PC-3 (cell line): ENCODE measurements at regions not wholly inside any gene's neighbourhood (a gene's known extent, or its start where the extent isn't known, plus 50 kb on each side); places are given as distances from the start of the nearest gene placed in this dataset.

Experiments used
- ATAC-seq: fragments of 200-7000 bp; cut with Tn5 transposase; 2 replicates; pipeline ENCODE4 v1.9.1; 2020; ENCODE audit warnings: mild to moderate bottlenecking, moderate library complexity
- BruUV-seq: library from RNA; stranded (reverse); fragments of 400-500 nt; replicated peaks from 2 replicates; lab custom pipeline; 2021; lab: Mats Ljungman, UMichigan
- CTCF ChIA-PET: fragments of 300-600 bp; sonication (Branson Sonifier 250); formaldehyde crosslinking; loops from one replicate; lab custom pipeline; 2022; ENCODE audit warnings: antibody characterized with exemption; lab: Charles Lee
- POLR2A ChIA-PET: fragments of 300-600 bp; sonication (Branson Sonifier 250); formaldehyde crosslinking; loops from one replicate; lab custom pipeline; 2022; ENCODE audit warnings: antibody characterized with exemption; ENCODE audit not compliant: unreplicated experiment; lab: Charles Lee
- DNase-seq: peaks from one replicate; pipeline ENCODE4 v3.0.0-alpha.2; 2015
- H2AFZ ChIP-seq: fragments of 300-600 bp; sonication (generic); 2 replicates; pipeline ENCODE4 v1.6.0; 2016; ENCODE audit warnings: antibody characterized with exemption, low read length
- H3F3A ChIP-seq: fragments of 300-600 bp; sonication (generic); one replicate; pipeline ENCODE4 v1.6.0; 2017; ENCODE audit warnings: antibody characterized with exemption, low read length, control low read depth, mild to moderate bottlenecking; ENCODE audit not compliant: unreplicated experiment
- H3K27ac ChIP-seq: fragments of 300-600 bp; sonication (generic); 2 replicates; pipeline ENCODE4 v1.5.1; 2016; ENCODE audit warnings: mild to moderate bottlenecking, low read length
- H3K27me3 ChIP-seq: fragments of 300-600 bp; sonication (generic); 2 replicates; pipeline ENCODE4 v1.6.1; 2016; ENCODE audit warnings: low read length, mixed read lengths
- H3K36me3 ChIP-seq: fragments of 300-600 bp; sonication (generic); 2 replicates; pipeline ENCODE4 v1.6.1; 2016; ENCODE audit warnings: low read depth, mixed run types, low read length, mixed read lengths
- H3K4me1 ChIP-seq: fragments of 300-600 bp; sonication (generic); 2 replicates; pipeline ENCODE4 v1.5.1; 2016; ENCODE audit warnings: low read length; ENCODE audit not compliant: insufficient read depth
- H3K4me2 ChIP-seq: fragments of 300-600 bp; sonication (generic); 2 replicates; pipeline ENCODE4 v1.6.0; 2016; ENCODE audit warnings: low read length
- H3K4me3 ChIP-seq: fragments of 300-600 bp; sonication (generic); 2 replicates; pipeline ENCODE4 v1.5.1; 2016; ENCODE audit warnings: mild to moderate bottlenecking, low read length, mixed read lengths
- H3K79me2 ChIP-seq: fragments of 300-600 bp; sonication (generic); 2 replicates; pipeline ENCODE4 v1.6.1; 2017; ENCODE audit warnings: low read length, mixed read lengths
- H3K9ac ChIP-seq: fragments of 300-600 bp; sonication (generic); 2 replicates; pipeline ENCODE4 v1.6.0; 2016; ENCODE audit warnings: mild to moderate bottlenecking, low read length
- H3K9me2 ChIP-seq: fragments of 300-600 bp; sonication (generic); replicated peaks from 2 replicates; pipeline ENCODE4 v1.6.1; 2016; ENCODE audit warnings: mixed run types, low read length, mixed read lengths
- H3K9me3 ChIP-seq: fragments of 300-600 bp; sonication (generic); 2 replicates; pipeline ENCODE4 v1.6.1; 2016; ENCODE audit warnings: low read length, mixed read lengths
- H4K20me1 ChIP-seq: fragments of 300-600 bp; sonication (generic); 2 replicates; pipeline ENCODE4 v1.6.1; 2016; ENCODE audit warnings: low read length, mixed read lengths
- EZH2 ChIP-seq: fragments of 300-600 bp; sonication (generic); IDR thresholded peaks from one replicate; pipeline ENCODE4 v1.6.1; 2017; ENCODE audit warnings: antibody characterized with exemption, mild to moderate bottlenecking, low read length; ENCODE audit not compliant: unreplicated experiment
- EZH2phosphoT487 ChIP-seq: fragments of 300-600 bp; sonication (generic); IDR thresholded peaks from 2 replicates; pipeline ENCODE4 v1.6.1; 2018; ENCODE audit warnings: mild to moderate bottlenecking, antibody characterized with exemption, low read length, borderline replicate concordance
- intact Hi-C: fragments of 100-400 bp; cut with micrococcal nuclease; formaldehyde crosslinking; loops from 2 replicates; pipeline ENCODE4 v1.9.0; 2023
- TF ChIP-seq, protein P1 (sequence below): fragments of 300-600 bp; sonication (generic); conservative IDR thresholded peaks from 2 replicates; pipeline ENCODE4 v1.5.1; 2017; ENCODE audit warnings: antibody characterized with exemption, low read depth, mild to moderate bottlenecking, low read length

DNA sequence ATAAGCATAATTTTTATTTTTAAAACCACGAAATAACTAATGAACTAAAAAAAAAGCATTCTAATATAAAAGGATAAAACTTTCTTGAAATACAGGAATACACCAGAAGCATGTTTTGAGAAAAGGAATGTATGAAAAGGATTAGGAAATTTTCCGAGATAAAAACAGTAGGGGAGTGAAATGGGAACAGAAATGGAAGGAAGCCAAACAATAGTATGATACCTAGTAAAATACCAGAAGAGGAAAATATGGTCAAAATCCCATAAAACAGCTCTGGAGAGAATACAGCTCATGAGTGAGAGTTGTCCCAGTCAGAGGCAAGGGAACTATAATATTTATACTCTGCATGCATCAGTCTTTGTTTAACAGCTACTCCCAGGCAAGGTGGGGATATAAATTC lies 1016.2 kb downstream of the SLC6A15 start:
- ATAC-seq (no peak; the same call in 1 of the 2 replicates), DNase-seq (no peak)
- H3K4me2 ChIP-seq: no peak overlapping the region
- no peaks in the 10 kb centered on the region for H3K4me1 ChIP-seq
- no peak overlapping the region for H3K9ac ChIP-seq
- CTCF ChIA-PET: interaction anchor here (0.7 kb wide), 1 partner anchor 71 kb away, joined by 4 read pairs; no protein-coding TSS in a partner anchor
- H3K27ac ChIP-seq: no peak overlapping the region
- no peak overlapping the region for H2AFZ ChIP-seq
- H4K20me1 ChIP-seq: no peaks in the 10 kb centered on the region
- no TSS peak for BruUV-seq
- no peaks in the 10 kb centered on the region for H3K27me3 ChIP-seq
- TF ChIP-seq, protein P1, sequence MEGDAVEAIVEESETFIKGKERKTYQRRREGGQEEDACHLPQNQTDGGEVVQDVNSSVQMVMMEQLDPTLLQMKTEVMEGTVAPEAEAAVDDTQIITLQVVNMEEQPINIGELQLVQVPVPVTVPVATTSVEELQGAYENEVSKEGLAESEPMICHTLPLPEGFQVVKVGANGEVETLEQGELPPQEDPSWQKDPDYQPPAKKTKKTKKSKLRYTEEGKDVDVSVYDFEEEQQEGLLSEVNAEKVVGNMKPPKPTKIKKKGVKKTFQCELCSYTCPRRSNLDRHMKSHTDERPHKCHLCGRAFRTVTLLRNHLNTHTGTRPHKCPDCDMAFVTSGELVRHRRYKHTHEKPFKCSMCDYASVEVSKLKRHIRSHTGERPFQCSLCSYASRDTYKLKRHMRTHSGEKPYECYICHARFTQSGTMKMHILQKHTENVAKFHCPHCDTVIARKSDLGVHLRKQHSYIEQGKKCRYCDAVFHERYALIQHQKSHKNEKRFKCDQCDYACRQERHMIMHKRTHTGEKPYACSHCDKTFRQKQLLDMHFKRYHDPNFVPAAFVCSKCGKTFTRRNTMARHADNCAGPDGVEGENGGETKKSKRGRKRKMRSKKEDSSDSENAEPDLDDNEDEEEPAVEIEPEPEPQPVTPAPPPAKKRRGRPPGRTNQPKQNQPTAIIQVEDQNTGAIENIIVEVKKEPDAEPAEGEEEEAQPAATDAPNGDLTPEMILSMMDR: no peak
- no peak for TF ChIP-seq EZH2phosphoT487
- no peak for TF ChIP-seq EZH2
- H3K4me3 ChIP-seq: no peak overlapping the region
- no peaks in the 10 kb centered on the region for H3K36me3 ChIP-seq
- POLR2A ChIA-PET: no interaction called here
- no peaks in the 10 kb centered on the region for H3K9me2 ChIP-seq
- no peaks in the 10 kb centered on the region for H3K79me2 ChIP-seq
- intact Hi-C loops: no loop called here
- H3K9me3 ChIP-seq: no peaks in the 10 kb centered on the region
- H3F3A ChIP-seq: no peaks in the 10 kb centered on the region

DNA sequence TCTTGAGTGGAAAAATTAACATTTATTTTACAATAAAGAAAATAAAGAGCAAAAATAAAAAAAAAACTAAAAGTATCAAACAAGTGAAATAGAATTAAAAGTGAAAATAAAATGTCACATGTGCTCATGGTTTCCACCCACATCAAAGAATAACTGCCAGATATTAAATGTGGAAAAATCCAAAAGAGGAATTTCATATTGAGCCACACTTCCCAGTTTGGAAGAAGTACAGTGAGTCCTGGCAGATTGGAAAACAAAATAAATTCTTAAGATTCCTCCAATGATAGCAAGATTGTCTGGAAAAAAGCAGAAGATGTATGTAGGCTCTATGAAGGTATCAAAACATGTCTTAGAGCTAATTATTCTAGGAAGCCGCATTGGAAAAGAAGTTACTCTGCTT lies 1019.5 kb downstream of the SLC6A15 start:
- BruUV-seq: no TSS peak
- Histone ChIP-seq H3K9me3 (no peaks in the 10 kb centered on the region; the same call in 1 of the 2 replicates), H3K9ac (no peak overlapping the region), H4K20me1 (no peaks in the 10 kb centered on the region), H3K9me2 (no peaks in the 10 kb centered on the region), H3K4me1 (no peaks in the 10 kb centered on the region), H3K4me2 (no peak overlapping the region), H3K79me2 (no peaks in the 10 kb centered on the region), H3K27me3 (no peaks in the 10 kb centered on the region), H3F3A (no peaks in the 10 kb centered on the region), H2AFZ (no peak overlapping the region; the same call in 1 of the 2 replicates), H3K4me3 (no peak overlapping the region), H3K27ac (no peak overlapping the region), H3K36me3 (no peaks in the 10 kb centered on the region)
- no peak for ATAC-seq
- TF ChIP-seq EZH2phosphoT487 (no peak), EZH2 (no peak)
- TF ChIP-seq, protein P1: no peak
- intact Hi-C loops: no loop called here
- DNase-seq: no peak
- POLR2A ChIA-PET: no interaction called here
- CTCF ChIA-PET: no interaction called here

DNA sequence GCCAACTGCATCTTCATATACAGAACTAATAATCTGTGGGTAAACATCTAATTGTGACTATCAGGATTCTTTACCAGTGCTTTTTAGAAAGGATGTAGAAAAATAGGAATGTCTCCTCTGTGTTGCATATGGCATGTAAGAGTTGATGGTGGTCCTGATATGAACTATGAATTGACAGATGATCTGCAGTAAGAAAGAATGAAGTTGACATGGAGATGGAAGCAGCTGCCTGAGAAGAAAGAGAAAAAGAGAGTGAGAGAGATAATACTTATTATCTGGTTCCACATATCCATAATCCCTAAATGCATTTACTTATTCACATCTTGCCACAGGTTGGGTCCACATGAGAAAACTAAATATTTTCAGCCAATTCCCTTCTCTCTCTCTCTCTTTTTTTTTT lies 1022.9 kb downstream of the SLC6A15 start:
- intact Hi-C loops: no loop called here
- TF ChIP-seq, protein P1: no peak
- TF ChIP-seq EZH2phosphoT487: no peak
- no peak for TF ChIP-seq EZH2
- Histone ChIP-seq H3K9me2 (no peaks in the 10 kb centered on the region), H3K36me3 (no peaks in the 10 kb centered on the region), H3K4me3 (no peak overlapping the region), H3K27me3 (no peaks in the 10 kb centered on the region), H3K4me1 (no peaks in the 10 kb centered on the region), H3K27ac (no peak overlapping the region), H3K9ac (no peak overlapping the region), H2AFZ (no peak overlapping the region), H3F3A (no peaks in the 10 kb centered on the region), H3K79me2 (no peaks in the 10 kb centered on the region), H3K4me2 (no peak overlapping the region), H4K20me1 (no peaks in the 10 kb centered on the region), H3K9me3 (no peaks in the 10 kb centered on the region; the same call in 1 of the 2 replicates)
- no peak for ATAC-seq
- POLR2A ChIA-PET: no interaction called here
- CTCF ChIA-PET: no interaction called here
- BruUV-seq: no TSS peak
- no peak for DNase-seq
